ENCODE measurements at regions not wholly inside any gene's neighbourhood (a gene's known extent, or its start where the extent isn't known, plus 50 kb on each side); places are given as distances from the start of the nearest gene placed in this dataset.

GRCh38 chr4:105074097-105074496, 72.6 kb upstream of the TET2 start:
- no peak overlapping the region for H3K27ac ChIP-seq
- no peaks in the 10 kb centered on the region for H3K27me3 ChIP-seq (replicated peaks in 1 of 7)
- H3K4me3 ChIP-seq = no peak overlapping the region
- no peaks in the 10 kb centered on the region for H3K36me3 ChIP-seq
- DNase-seq = no peak
- TF ChIP-seq POLR2AphosphoS5 (IDR thresholded peaks at IDR 0.05) = no peak
- no peak for TF ChIP-seq CTCF (IDR thresholded peaks at IDR 0.05 in 8 of 11, conservative IDR thresholded peaks at IDR 0.05 in 3 of 11)
- no peak for TF ChIP-seq POLR2A (IDR thresholded peaks at IDR 0.05)
- intact Hi-C loops (cut with DNase I; ENCODE audit: low total_unique reads) = no loop called here
- H3K4me1 ChIP-seq = no peaks in the 10 kb centered on the region
- H3K9me3 ChIP-seq = no peaks in the 10 kb centered on the region

- H3K27me3 ChIP-seq (replicated peaks in 1 of 7) = no peaks in the 10 kb centered on the region
- WGBS, 5 donors = 55 to 71% (median 65%) methylated on average over 2 of the region's 2 CpGs
- intact Hi-C loops (cut with DNase I; ENCODE audit: low total_unique reads) = no loop called here
- no peaks in the 10 kb centered on the region for H3K9me3 ChIP-seq
- no peak for TF ChIP-seq POLR2AphosphoS5 (IDR thresholded peaks at IDR 0.05)
- TF ChIP-seq POLR2A (IDR thresholded peaks at IDR 0.05) = no peak
- no peak for TF ChIP-seq CTCF (IDR thresholded peaks at IDR 0.05 in 8 of 11, conservative IDR thresholded peaks at IDR 0.05 in 3 of 11)
- H3K27ac ChIP-seq = no peak overlapping the region
- DNase-seq = no peak
- no peak overlapping the region for H3K4me3 ChIP-seq
- H3K36me3 ChIP-seq = no peaks in the 10 kb centered on the region
- no peaks in the 10 kb centered on the region for H3K4me1 ChIP-seq
These were observed 71.6 kb upstream of the TET2 start for GRCh38 chr4:105075045-105075444.

GRCh38 chr4:105088110-105088879, 58.4 kb upstream of the TET2 start:
- DNase-seq = no peak
- H3K36me3 ChIP-seq = no peaks in the 10 kb centered on the region
- TF ChIP-seq POLR2AphosphoS5 (IDR thresholded peaks at IDR 0.05) (no peak), POLR2A (IDR thresholded peaks at IDR 0.05) (no peak), CTCF (IDR thresholded peaks at IDR 0.05 in 8 of 11, conservative IDR thresholded peaks at IDR 0.05 in 3 of 11) (no peak)
- H3K27ac ChIP-seq = peak overlapping the region in 1 of 8 donors; percentile 9
- H3K4me1 ChIP-seq = peaks cover 0 to 13% (median 0%) of the 10 kb centered on the region in 6 donors
- H3K27me3 ChIP-seq (replicated peaks in 1 of 7) = no peaks in the 10 kb centered on the region
- H3K9me3 ChIP-seq = peaks cover 0 to 16% (median 8%) of the 10 kb centered on the region in 8 donors
- no peak overlapping the region for H3K4me3 ChIP-seq
- 46 to 58% (median 50%) methylated on average over 10 of the region's 10 CpGs for WGBS, 5 donors
- intact Hi-C loops (cut with DNase I; ENCODE audit: low total_unique reads) = no loop called here

- H3K27me3 ChIP-seq (replicated peaks in 1 of 7) = no peaks in the 10 kb centered on the region
- H3K4me1 ChIP-seq = peaks cover 0 to 13% (median 0%) of the 10 kb centered on the region in 6 donors
- H3K4me3 ChIP-seq = no peak overlapping the region
- 79 to 97% (median 88%) methylated on average over 1 of the region's 1 CpG for WGBS, 5 donors
- H3K9me3 ChIP-seq = peaks cover 0 to 49% (median 33%) of the 10 kb centered on the region in 8 donors
- no peak for DNase-seq
- intact Hi-C loops (cut with DNase I; ENCODE audit: low total_unique reads) = no loop called here
- TF ChIP-seq POLR2A (IDR thresholded peaks at IDR 0.05) (no peak), CTCF (IDR thresholded peaks at IDR 0.05 in 8 of 11, conservative IDR thresholded peaks at IDR 0.05 in 3 of 11) (no peak), POLR2AphosphoS5 (IDR thresholded peaks at IDR 0.05) (no peak)
- no peak overlapping the region for H3K27ac ChIP-seq
- no peaks in the 10 kb centered on the region for H3K36me3 ChIP-seq
These were observed 54.3 kb upstream of the TET2 start for GRCh38 chr4:105092356-105092755.
